Stimulated activated CD4-positive, alpha-beta T cell treated with anti-CD3 and anti-CD28 coated beads, TNF-alpha, amount 100 ng/mL, for 48 hours (primary cell): ENCODE measurements at regions not wholly inside any gene's neighbourhood (a gene's known extent, or its start where the extent isn't known, plus 50 kb on each side); places are given as distances from the start of the nearest gene placed in this dataset.

Experiments used
- DNase-seq, 3 donors: peaks; one replicate each; pipeline ENCODE4 v3.0.0-alpha.2; 2020; ENCODE audit warnings: low read depth in 3 of 3

- no peak for DNase-seq
Measured at GRCh38 chr11:112401036-112401769, 140.5 kb upstream of the PLET1 start.

GRCh38 chr11:112403432-112403831 is 142.8 kb upstream of the PLET1 start:
- no peak for DNase-seq

DNA sequence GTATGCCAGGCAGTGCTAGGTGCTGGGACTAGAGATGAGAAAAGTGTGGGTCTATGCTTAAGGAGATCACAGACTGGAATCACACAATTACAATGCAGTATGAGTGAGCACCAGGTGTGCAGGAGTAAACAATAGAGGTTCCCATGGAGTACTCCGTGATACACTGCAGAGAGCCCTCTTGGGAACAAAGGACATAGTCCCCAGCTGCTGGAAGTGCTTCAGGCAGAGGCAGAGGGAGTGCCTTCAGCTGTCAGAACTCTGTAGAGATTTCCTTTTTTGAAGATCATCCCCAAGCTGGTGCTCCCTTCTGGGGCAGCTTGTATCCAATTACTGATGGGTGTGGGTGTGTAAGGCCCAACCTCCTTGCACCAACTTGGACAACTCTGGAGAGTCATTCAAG is 143.5 kb upstream of the PLET1 start:
- no peak for DNase-seq

DNA sequence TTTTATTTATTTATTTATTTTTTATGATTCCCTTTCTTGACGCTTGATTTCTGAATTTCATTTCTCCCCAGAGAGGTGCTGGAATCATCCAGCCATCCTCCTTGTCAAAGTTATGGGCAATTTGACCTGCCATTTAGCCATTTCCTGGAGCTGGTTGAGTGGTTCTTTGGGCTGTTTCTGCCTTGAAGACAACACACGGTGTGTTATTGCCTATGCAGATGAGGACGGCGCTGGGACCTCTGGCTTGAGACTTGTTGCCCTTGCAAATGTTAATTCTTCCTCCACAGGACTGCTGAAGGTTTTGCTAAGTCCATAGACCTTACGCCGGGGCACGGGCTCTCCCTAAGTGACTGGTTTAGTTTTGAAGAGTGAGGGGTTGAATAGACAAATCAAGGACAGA is 147.9 kb upstream of the PLET1 start:
- DNase-seq, result no peak

DNA sequence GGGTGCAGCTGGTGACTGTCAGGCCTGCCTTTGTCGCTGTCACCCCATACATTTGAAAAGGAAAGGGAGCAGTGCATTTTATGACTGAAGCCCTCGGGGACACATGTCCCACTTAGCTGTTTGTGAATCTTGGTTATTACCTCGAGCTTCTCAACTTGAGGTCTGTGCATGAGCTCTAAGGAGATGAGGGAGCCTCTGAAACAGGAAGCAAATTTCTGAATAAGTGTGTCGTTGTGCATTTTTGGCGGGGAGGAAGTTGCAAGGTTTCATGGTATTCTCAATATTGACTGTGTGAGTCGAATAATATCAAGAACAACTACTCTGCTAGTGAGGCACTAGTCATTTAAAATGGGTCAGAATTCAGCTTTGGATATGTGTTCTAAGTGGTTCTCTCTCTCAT is 149.7 kb upstream of the PLET1 start:
- no peak for DNase-seq

DNA sequence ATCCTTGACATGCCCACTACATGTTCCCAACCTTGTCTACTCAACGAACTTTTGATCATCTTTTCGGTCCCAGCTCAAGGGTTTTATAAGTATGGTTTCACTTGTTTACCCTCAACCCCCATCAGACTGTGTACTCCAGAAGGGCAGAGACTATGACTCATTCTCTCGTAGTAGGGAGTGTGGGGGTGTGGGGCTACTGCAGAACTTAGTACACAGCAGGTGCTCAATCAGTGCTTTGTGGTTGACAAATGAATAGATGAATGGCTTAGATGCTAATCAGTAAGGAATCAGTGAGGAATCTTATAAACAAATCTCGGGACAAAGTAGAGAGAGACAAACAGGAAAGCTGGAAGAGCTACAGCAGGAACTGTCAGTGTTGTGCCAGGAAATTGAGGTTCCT is 151.7 kb upstream of the PLET1 start:
- no peak for DNase-seq

GRCh38 chr11:112417339-112417738 is 156.7 kb upstream of the PLET1 start:
- DNase-seq, result no peak

DNA sequence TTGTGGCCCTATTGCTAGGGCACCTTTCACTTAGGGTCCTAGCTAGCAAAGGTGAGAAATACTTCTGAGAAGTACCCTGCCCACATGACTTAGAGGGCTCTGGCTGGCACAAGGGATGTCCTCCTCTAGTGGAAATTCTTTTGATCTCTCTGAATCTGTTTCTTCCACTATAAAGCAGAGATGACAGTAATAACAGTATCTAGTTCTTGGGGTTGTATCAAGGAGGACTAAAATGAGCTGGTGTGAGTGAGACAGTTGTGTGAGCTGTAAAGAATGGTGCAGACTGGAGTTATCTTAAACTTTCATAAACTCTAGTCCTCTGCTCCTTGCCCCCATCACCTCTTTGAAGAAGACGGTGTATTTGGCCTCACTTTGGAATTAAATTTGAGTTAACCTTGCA is 157.8 kb upstream of the PLET1 start:
- DNase-seq, result no peak

GRCh38 chr11:112421879-112422278 is 161.2 kb upstream of the PLET1 start:
- no peak for DNase-seq

- no peak for DNase-seq
Measured at GRCh38 chr11:112425121-112425520, 164.5 kb upstream of the PLET1 start.

DNA sequence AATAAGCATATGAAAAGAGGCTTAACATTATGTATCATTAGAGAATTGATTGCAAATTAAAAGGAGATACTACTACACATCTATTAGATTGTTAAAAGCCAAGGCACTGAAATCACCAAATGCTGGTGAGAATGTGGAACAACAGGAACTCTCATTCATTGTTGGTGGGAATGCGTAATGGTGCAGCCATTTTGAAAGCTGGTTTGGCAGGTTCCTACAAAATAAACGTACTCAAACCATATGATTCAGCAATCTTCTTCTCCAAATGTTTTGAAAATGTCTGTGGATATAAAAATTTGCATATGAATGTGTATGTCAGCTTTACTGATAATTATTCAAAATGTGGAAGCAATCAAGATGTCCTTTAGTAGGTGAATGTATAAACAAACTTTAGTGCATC is 176.4 kb upstream of the PLET1 start:
- no peak for DNase-seq

DNA sequence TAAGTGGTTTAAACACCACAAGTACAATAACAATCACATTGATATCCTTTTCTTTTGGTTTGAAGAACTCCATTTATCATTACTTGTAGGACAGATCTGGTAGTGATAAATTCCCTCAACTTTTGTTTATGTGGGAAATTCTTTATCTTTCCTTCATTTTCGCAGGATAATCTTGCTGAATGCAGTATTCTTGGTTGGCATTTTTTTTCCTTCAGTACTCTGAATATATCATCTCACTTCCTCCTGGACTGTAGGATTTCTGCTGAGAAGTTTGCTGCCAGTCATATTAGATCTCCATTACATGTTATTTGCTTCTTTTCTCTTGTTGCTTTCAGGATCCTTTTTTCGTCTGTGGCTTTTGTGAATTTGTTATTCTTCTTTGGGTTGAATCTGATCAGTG is 179.0 kb upstream of the PLET1 start:
- DNase-seq, result no peak

- no peak for DNase-seq
Measured at GRCh38 chr11:112440518-112440917, 179.9 kb upstream of the PLET1 start.

- no peak for DNase-seq
Measured at GRCh38 chr11:112448168-112448567, 187.5 kb upstream of the PLET1 start.

DNA sequence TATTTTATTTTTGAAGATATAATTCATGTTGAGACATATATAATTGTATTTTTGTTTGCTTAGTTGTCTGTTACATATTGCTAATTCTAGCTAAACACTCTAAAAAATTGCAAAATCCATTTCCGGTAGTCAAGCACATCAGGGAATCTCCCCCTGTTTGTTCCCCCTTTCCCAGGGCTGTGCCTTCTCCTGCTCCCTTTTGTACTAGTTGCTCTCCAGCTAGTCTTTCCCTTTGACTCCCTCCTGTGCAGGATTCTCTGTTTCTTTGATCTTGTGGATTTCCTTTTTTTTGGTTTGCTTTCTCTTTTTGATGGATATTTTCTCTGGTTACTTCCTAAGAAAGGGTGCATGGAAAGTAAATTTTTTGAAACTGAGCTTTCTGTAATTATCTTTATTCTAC is 188.1 kb upstream of the PLET1 start:
- DNase-seq, result no peak

DNA sequence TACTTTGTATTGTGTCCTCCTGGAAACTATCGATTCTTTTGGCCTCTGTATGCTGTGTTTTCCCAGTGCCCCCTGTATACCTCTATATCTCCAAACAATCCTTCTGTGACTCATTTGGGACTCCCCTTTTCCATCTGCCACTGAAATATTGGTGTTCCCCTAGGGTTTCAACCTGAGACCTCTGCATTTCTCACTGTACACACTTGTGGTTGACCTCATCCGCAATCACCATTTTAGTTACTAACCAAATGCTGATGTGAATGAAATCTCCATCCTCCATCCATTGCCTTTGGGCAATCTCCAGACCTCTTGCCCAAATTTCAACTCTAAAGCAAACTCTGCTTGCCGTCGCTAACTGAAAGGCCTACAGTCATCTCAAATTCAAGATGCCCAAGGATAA is 190.6 kb upstream of the PLET1 start:
- DNase-seq, result no peak

- peak; percentile 10 to 46 (median 17) for DNase-seq
Measured at GRCh38 chr11:112453601-112454577, 193.2 kb upstream of the PLET1 start.

GRCh38 chr11:112454841-112455240 is 194.2 kb upstream of the PLET1 start:
- no peak for DNase-seq

DNA sequence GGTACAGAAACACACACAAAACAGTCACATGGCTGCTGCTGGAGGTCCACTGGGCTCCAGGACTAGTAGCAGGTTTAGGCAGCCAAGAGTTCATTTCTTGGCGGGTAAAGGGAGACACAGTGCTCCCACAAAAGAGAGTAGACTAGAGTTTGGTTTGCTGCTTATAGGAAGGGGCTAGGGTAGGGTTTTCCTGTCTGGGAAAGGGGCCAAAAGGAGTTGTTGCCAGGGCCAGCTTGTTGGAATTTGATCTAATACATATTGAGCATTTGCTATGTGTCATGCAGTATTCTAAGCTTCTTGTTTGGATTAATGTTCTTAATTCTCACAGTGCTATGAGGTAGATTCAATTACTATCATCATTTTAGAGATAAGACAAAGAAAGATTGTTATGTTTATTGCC is 195.1 kb upstream of the PLET1 start:
- no peak for DNase-seq

DNA sequence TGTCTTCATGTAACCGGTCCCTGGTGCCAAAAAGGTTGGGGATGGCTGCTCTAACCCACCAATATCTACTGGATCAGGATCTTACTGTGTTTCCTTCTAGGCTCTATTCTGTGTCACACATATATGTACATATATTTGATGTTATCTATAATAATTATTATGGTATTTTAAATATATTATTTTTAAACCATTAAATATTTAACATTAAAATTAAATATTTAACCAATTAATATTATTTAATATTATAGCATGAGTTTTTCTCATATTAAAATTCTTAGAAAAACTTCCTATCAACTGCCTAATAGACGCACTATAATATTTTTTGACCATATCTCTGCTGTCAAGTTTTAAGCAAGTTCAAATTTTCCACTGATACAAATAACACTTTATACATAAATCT is 196.9 kb upstream of the PLET1 start:
- DNase-seq, result no peak

- DNase-seq, result no peak
Measured at GRCh38 chr11:112459001-112459400, 198.3 kb upstream of the PLET1 start.

- no peak for DNase-seq
Measured at GRCh38 chr11:112460141-112460540, 199.5 kb upstream of the PLET1 start.

DNA sequence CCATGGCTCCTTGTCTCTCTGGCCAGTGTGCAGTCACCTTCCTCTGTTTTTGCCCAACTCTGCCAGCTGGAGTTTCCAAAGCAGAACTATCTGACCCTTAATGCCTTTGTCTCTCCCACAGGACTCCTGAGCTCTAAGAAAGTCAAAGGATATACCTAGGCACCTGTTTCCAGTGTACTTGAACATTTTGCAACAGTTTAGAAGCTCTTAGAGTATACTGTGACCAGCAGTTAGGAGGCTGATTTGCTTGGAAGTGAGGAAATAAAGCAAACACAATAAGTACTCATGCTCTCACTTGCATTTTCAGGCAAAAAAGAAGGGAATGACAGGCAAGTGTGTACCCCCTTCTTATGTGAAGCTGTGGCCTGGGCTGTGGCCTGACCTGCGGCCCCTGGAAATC is 204.3 kb upstream of the PLET1 start:
- no peak for DNase-seq
